ENCODE measurements at regions not wholly inside any gene's neighbourhood (a gene's known extent, or its start where the extent isn't known, plus 50 kb on each side); places are given as distances from the start of the nearest gene placed in this dataset.

GRCh38 chr16:6114691-6115090, 1017.1 kb upstream of the EEF2KMT start:
- no TSS peak for BruUV-seq (replicated peaks)
- CTCF ChIA-PET: no interaction called here
- H3K4me3 Mint-ChIP-seq (ENCODE audit: low read depth, unreplicated experiment): no peak overlapping the region

GRCh38 chr16:6113749-6114148, 1016.2 kb upstream of the EEF2KMT start:
- no peak overlapping the region for H3K4me3 Mint-ChIP-seq (ENCODE audit: low read depth, unreplicated experiment)
- TF ChIP-seq CTCF (IDR thresholded peaks at IDR 0.05; ENCODE audit: unreplicated experiment): no peak
- H3K27ac Mint-ChIP-seq (ENCODE audit: unreplicated experiment): no peak overlapping the region
- intact Hi-C loops (cut with micrococcal nuclease; ENCODE audit: unreplicated experiment): no loop called here
- CTCF ChIA-PET: no interaction called here
- no TSS peak for BruUV-seq (replicated peaks)
- peaks cover 4% of the 10 kb centered on the region for H3K9me3 Mint-ChIP-seq (ENCODE audit: low read depth, unreplicated experiment)
- DNase-seq: no peak
- H3K4me1 Mint-ChIP-seq (ENCODE audit: low read depth, unreplicated experiment): no peaks in the 10 kb centered on the region
- H3K36me3 Mint-ChIP-seq (ENCODE audit: insufficient read depth, unreplicated experiment): no peaks in the 10 kb centered on the region
- H3K27me3 Mint-ChIP-seq (ENCODE audit: unreplicated experiment): no peaks in the 10 kb centered on the region

More at GRCh38 chr16:6114691-6115090, 1017.1 kb upstream of the EEF2KMT start:
- Mint-ChIP-seq H3K27me3 (ENCODE audit: unreplicated experiment) (no peaks in the 10 kb centered on the region), H3K36me3 (ENCODE audit: insufficient read depth, unreplicated experiment) (no peaks in the 10 kb centered on the region), H3K4me1 (ENCODE audit: low read depth, unreplicated experiment) (no peaks in the 10 kb centered on the region), H3K27ac (ENCODE audit: unreplicated experiment) (no peak overlapping the region), H3K9me3 (ENCODE audit: low read depth, unreplicated experiment) (peaks cover 4% of the 10 kb centered on the region)
- DNase-seq: no peak
- intact Hi-C loops (cut with micrococcal nuclease; ENCODE audit: unreplicated experiment): no loop called here
- no peak for TF ChIP-seq CTCF (IDR thresholded peaks at IDR 0.05; ENCODE audit: unreplicated experiment)

GRCh38 chr16:6112700-6113099, 1015.1 kb upstream of the EEF2KMT start:
- no peaks in the 10 kb centered on the region for H3K9me3 Mint-ChIP-seq (ENCODE audit: low read depth, unreplicated experiment)
- H3K27ac Mint-ChIP-seq (ENCODE audit: unreplicated experiment): no peak overlapping the region
- no peak for DNase-seq
- no peaks in the 10 kb centered on the region for H3K36me3 Mint-ChIP-seq (ENCODE audit: insufficient read depth, unreplicated experiment)
- intact Hi-C loops (cut with micrococcal nuclease; ENCODE audit: unreplicated experiment): no loop called here
- H3K27me3 Mint-ChIP-seq (ENCODE audit: unreplicated experiment): no peaks in the 10 kb centered on the region
- BruUV-seq (replicated peaks): no TSS peak
- no peak overlapping the region for H3K4me3 Mint-ChIP-seq (ENCODE audit: low read depth, unreplicated experiment)
- no peak for TF ChIP-seq CTCF (IDR thresholded peaks at IDR 0.05; ENCODE audit: unreplicated experiment)
- H3K4me1 Mint-ChIP-seq (ENCODE audit: low read depth, unreplicated experiment): no peaks in the 10 kb centered on the region
- CTCF ChIA-PET: no interaction called here

- Mint-ChIP-seq H3K9me3 (ENCODE audit: low read depth, unreplicated experiment) (peaks cover 5% of the 10 kb centered on the region), H3K27ac (ENCODE audit: unreplicated experiment) (no peak overlapping the region), H3K36me3 (ENCODE audit: insufficient read depth, unreplicated experiment) (no peaks in the 10 kb centered on the region), H3K4me3 (ENCODE audit: low read depth, unreplicated experiment) (no peak overlapping the region), H3K4me1 (ENCODE audit: low read depth, unreplicated experiment) (no peaks in the 10 kb centered on the region), H3K27me3 (ENCODE audit: unreplicated experiment) (no peaks in the 10 kb centered on the region)
- DNase-seq: no peak
- intact Hi-C loops (cut with micrococcal nuclease; ENCODE audit: unreplicated experiment): no loop called here
- CTCF ChIA-PET: no interaction called here
- no peak for TF ChIP-seq CTCF (IDR thresholded peaks at IDR 0.05; ENCODE audit: unreplicated experiment)
- BruUV-seq (replicated peaks): no TSS peak
These were observed 1013.8 kb upstream of the EEF2KMT start for GRCh38 chr16:6111390-6111789.

Measured in Calu3 (cell line).